HG02870 (cell line): ENCODE measurements at regions not wholly inside any gene's neighbourhood (a gene's known extent, or its start where the extent isn't known, plus 50 kb on each side); places are given as distances from the start of the nearest gene placed in this dataset.

Source experiments
- ATAC-seq: cut with Tn5 transposase; IDR thresholded peaks from one replicate; pipeline ENCODE4 v1.9.1; 2021; ENCODE audit warnings: mild to moderate bottlenecking, moderate library complexity; ENCODE audit not compliant: unreplicated experiment

GRCh38 chr18:46373131-46373530 is 268.9 kb downstream of the HAUS1 start:
- no peak for ATAC-seq

GRCh38 chr18:46373791-46374190 is 269.6 kb downstream of the HAUS1 start:
- ATAC-seq: no peak

- no peak for ATAC-seq
Measured at GRCh38 chr18:46374850-46375249, 270.7 kb downstream of the HAUS1 start.

DNA sequence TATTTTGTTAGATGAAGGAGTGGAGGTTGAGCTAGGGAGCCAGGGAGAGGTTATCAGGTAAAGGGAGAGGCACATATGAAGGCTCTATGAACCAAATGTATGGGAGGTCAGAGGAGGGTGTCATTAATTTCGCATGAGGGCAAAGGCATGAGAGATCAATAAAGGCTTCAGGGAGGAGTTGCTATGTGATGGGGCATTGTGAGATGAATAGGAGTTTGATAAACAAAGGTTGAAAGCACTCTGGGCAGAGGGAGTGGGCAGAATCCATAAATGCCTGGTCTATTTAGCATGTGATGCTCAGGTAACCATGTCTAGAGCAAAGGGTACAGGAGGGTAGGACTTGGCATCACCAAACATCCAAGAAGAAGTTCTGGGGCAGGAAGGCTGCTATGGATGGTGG is 273.4 kb downstream of the HAUS1 start:
- ATAC-seq: no peak

GRCh38 chr18:46378126-46378863 is 274.1 kb downstream of the HAUS1 start:
- ATAC-seq: no peak

DNA sequence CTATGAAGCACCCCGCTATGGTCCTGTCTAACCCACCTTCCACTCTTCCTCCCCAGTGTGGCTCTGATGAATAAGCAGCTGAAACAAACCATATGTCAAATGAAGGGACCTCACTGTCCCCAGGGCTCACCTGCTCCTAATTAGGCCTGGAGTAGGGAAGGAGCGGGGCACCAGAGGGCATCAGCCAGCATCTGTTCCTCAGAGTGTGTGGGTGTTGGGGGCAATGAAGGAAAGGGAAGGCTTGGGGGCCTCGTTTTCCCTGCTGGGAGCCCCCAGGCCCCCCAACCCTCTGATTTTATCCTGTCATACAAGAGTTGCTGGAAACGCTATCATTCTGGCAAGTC is 274.7 kb downstream of the HAUS1 start:
- no peak for ATAC-seq

GRCh38 chr18:46379323-46379950 is 275.3 kb downstream of the HAUS1 start:
- no peak for ATAC-seq

DNA sequence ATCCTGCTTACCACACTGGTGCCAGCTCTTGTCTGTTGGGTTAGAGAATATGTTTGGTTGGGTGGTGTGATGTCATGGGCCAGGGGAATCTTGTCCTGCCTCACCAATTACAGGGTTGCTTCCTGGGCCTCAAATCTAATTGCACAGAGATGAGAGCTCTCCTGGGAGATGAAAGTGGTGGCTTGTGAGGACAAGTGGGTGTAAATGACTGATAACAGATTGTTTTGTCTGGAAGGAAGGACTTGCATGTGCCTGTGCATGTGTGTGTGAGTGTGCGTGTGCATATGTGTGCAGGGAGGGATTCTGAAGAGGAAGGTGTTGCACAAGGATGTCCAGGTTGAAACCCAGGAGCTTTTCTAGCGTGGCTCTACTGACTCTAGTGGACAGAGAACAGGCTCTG is 271.9 kb downstream of the LOXHD1 start:
- no peak for ATAC-seq

GRCh38 chr18:46386788-46387187 is 270.2 kb downstream of the LOXHD1 start:
- no peak for ATAC-seq

DNA sequence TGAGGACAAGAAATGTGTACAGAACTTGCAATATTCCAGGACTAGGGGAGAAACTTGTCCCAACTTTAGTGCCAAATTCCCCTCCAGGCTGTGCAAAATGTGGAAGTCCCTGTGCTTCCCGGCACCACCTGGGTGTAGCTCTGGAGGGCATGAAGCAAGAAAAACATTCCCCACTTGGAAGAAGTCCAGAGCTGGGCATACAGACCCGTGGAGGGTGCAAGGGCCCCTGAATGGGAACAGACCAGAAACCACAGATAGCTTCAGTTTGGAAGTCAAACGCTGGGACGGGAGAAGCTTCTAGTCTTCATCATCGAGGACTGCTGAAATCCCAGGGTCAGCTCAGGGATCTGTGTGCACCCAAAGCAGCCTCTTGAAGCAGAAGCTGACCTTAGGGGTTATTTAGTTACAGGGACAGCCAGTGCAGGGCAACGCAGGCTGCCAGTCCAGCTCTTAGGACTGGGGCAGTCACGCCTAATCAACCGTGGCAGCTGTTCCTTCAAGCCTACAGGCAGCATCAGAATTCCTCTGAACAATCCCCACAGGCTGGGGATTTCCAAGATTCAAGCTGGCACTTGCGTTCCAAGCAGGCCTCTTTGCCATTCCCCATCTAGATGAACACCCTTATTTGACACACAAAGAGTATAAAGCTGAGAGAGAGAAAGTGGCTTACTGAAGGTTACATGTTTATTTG is 269.4 kb downstream of the LOXHD1 start:
- ATAC-seq: no peak

DNA sequence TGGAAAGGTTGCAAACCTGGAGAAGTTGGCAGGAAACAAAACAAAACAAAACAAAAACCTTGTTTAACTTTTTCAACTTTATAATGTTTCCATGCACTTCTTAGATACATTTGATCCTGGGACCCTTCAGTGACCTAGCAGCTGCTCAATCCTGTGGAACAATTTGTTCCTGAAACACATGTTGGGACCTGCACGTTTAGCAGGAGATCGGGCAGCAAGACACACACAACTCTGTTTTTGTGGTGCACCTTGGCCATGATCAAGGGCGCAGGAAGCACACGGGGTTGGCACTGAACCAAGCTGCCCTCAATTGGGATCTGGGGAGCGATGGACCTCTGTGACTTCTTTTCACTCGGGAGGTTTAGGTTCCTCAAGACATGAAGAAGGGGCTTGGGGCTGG is 268.7 kb downstream of the LOXHD1 start:
- ATAC-seq: no peak

DNA sequence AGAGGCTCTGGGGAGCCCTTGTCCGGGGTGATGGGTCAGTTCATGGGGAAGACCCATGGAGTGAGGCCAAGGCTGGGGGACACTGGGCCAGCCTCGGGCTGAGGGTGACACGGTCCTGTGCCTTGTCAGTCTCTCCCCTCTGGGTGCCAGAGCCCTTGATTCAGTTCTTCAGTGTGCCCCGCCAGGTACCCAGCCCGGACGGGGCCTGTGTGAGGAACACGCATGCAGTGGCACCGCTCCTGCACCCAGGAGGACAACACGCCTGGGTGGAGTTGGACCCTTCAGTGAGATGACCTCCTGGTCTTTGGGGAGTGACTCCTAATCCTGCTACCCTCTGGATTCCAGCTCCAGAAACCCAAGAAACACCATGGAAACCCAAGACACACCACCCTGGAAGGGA is 264.4 kb downstream of the LOXHD1 start:
- ATAC-seq: no peak

DNA sequence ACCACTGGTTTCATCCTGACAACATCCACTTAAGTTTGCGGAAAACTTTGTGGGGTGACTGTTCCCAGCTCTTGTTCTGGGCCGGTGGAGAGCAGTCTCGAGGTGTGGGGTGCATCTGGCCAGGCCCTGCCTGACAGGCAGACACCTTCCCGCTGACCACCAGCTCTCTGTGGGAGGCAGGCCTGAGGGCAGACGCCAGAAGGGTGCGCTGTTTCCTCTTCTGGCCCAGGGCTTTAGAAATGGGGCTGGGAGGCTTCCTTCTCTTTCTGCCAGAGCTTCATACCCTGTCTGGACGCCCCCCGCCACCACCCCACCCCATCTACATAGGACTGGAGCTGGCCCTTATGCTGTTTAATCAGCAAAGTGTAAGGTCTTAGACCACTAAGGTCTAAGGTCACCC is 263.8 kb downstream of the LOXHD1 start:
- ATAC-seq: no peak

- no peak for ATAC-seq
Measured at GRCh38 chr18:46393961-46394360, 263.1 kb downstream of the LOXHD1 start.

GRCh38 chr18:46395795-46396194 is 261.2 kb downstream of the LOXHD1 start:
- ATAC-seq: no peak

GRCh38 chr18:46397174-46397573 is 259.8 kb downstream of the LOXHD1 start:
- ATAC-seq: no peak

DNA sequence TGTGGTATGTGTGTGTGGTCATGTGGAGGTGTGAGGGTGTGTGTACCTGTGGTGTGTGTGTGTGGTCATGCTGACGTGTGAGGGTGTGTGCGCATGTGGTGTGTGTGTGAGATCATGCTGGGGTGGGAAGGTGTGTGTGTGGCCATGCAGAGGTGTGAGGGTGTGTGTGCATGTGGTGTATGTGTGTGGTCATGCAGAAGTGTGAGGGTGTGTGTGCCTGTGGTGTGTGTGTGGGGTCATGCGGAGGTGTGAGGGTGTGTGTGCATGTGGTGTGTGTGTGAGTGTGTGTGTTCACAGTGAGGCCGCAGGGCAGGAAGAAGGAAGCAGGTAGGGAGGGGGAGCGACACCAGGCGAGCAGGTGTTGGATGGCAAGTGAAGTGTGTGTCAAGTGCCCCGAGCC is 259.0 kb downstream of the LOXHD1 start:
- no peak for ATAC-seq

DNA sequence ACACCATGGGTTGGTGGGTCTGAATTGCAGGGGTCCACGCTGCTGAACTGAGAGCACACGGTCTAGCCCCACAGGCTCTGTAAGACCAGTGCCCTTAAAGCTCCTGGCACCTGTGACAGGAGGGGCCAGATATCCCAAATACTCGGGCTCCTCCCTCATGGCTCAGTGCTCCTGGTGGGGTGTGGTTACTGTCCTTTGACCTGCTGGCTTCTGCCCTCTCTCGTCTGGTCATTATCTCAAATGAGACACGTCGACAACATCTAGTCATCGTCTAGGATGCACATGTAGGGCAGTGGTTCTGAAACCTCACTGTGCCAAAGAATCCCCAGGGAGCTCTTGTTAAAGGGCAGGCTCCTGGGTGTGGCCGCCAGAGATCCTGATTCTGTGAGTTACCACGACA is 258.4 kb downstream of the LOXHD1 start:
- ATAC-seq: no peak

- no peak for ATAC-seq
Measured at GRCh38 chr18:46399303-46399702, 257.7 kb downstream of the LOXHD1 start.

DNA sequence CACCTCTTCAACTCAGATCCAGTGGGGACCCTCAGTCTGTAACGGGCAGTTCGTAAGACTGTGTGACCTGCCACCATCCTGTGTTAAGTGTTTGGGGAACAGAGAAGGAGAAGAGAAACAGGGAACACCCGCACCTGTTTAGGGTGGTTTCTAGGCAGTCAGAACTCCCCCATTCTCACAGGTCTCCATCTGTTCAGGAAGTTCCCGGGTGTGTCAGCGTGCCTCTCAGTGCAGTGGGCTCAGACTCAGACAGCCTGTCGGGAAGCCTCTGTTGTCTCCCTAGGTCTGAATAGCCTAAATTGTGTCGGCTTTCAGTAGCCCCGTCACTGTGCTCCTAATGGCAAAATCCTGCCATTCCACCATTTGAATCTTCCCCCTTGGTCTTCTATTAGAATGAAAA is 256.6 kb downstream of the LOXHD1 start:
- ATAC-seq: peak; percentile 47

- no peak for ATAC-seq
Measured at GRCh38 chr18:46401486-46402070, 255.4 kb downstream of the LOXHD1 start.

- ATAC-seq: no peak
Measured at GRCh38 chr18:46402396-46402795, 254.6 kb downstream of the LOXHD1 start.
